ENCODE measurements at regions not wholly inside any gene's neighbourhood (a gene's known extent, or its start where the extent isn't known, plus 50 kb on each side); places are given as distances from the start of the nearest gene placed in this dataset.

DNA sequence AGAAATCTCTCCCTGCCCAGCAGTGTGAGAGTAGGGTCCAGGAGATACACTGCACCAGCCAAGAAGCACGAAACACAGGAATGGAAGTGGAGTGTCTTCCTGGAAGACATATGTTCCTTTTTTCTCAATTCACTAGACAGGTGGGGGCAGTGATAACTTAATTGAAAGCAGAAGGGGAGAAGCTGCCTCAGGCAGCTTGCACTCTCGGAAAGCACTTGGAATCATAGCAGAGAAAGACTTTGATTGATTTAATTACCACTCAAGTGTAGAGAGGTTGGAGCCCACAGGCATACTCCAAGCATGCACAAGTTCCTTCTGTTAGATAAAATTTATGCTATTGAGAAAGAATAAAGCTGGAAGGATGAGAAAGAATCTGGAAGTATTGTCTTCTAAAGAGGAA lies 249.4 kb downstream of the SLITRK6 start:
- TF ChIP-seq, protein P1, sequence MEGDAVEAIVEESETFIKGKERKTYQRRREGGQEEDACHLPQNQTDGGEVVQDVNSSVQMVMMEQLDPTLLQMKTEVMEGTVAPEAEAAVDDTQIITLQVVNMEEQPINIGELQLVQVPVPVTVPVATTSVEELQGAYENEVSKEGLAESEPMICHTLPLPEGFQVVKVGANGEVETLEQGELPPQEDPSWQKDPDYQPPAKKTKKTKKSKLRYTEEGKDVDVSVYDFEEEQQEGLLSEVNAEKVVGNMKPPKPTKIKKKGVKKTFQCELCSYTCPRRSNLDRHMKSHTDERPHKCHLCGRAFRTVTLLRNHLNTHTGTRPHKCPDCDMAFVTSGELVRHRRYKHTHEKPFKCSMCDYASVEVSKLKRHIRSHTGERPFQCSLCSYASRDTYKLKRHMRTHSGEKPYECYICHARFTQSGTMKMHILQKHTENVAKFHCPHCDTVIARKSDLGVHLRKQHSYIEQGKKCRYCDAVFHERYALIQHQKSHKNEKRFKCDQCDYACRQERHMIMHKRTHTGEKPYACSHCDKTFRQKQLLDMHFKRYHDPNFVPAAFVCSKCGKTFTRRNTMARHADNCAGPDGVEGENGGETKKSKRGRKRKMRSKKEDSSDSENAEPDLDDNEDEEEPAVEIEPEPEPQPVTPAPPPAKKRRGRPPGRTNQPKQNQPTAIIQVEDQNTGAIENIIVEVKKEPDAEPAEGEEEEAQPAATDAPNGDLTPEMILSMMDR (conservative IDR thresholded peaks at IDR 0.05) = no peak
- no peak for TF ChIP-seq EZH2 (IDR thresholded peaks at IDR 0.05; ENCODE audit: low read depth)

Measured in PC-9 (cell line).